HG02798 (cell line): ENCODE measurements at regions not wholly inside any gene's neighbourhood (a gene's known extent, or its start where the extent isn't known, plus 50 kb on each side); places are given as distances from the start of the nearest gene placed in this dataset.
"Not testable (repeated sequence)": the region's sequence is repeated elsewhere in the genome, so short reads cannot be mapped to it uniquely, and the experiment has no call there.

ENCODE experiments used
- ATAC-seq: cut with Tn5 transposase; IDR thresholded peaks from one replicate; pipeline ENCODE4 v1.9.1; 2021; ENCODE audit warnings: mild to moderate bottlenecking; ENCODE audit not compliant: unreplicated experiment, poor library complexity

GRCh38 chr4:123125477-123125876 lies 203.1 kb upstream of the NUDT6 start:
- no peak for ATAC-seq

GRCh38 chr4:123127218-123127617 lies 204.8 kb upstream of the NUDT6 start:
- ATAC-seq: no peak

DNA sequence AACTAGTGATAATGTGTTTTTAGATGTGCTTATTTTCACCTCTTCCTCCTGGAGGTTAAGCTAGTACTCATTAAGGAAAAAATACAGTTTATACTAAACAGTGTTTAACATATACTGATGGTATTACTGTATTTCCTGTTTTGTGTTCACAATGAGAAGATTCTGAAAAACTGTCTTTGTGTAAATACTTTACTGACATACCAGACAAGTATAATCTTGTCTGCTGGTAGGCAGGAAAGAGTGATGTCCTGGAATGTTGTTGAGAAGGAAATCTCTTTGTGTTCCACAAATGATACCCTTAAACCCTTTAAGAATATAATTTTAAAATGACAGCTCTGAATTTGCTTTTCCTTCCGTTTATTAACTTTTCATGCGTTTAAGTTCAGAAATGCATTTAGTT lies 205.5 kb upstream of the NUDT6 start:
- no peak for ATAC-seq

- ATAC-seq: peak; percentile 87
These were observed 211.1 kb upstream of the NUDT6 start for GRCh38 chr4:123133397-123134050.

GRCh38 chr4:123144616-123145015 lies 222.2 kb upstream of the NUDT6 start:
- ATAC-seq: no peak

DNA sequence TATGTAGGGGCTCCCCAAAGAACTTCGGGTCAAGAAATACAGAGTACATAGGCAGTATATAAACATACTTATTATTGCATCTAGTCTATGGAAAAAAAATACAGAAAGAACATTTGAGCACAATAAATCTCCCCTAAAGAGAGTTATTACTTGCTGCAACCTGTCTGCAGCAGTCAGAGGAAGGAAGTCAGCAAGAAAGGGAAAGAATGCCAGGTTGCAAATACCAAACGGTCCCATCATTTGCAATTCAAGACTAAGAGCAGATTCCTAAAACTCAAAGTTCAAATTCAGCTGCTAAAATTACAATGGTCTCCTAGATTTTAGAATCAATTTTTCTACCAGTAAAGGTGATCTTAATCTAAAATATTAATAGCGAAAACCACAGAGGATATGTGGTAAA lies 236.2 kb upstream of the NUDT6 start:
- no peak for ATAC-seq

DNA sequence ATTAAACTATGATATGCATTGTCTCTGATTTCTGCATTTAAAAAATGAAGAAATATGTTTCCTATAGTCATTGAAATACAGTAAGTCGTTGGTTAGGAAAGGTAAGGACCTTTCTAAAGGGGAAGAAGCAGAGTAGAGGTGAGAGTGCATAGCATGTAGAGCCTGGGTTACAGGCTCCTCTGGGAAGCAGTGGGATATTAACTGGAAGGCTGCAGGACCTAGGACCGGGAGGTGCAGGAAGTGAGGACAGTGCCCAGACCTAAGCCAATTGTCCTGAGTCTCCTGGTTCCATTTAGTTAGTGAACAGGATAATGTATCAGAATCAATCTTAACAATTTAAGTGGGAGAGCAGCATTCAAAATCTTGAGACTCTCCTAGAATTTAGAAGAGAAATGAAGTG lies 237.1 kb upstream of the NUDT6 start:
- ATAC-seq: no peak

DNA sequence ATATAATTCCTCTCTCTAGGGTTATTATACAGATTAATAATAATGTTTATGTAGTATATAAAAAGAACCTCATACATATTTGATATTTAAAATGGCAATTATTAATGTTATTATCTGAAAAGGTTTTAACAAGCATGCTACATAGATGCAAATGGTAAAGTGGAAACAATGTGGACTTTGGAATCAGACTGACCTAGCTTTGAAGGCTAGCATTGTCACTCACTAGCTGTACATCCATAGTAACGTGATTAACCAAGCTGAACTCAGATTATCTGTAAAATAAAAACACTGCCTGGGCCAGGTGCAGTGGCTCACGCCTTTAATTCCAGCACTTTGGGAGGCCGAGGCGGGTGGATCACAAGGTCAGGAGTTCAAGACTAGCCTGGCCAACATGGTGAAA lies 233.7 kb upstream of the SPRY1 start:
- ATAC-seq: no peak

GRCh38 chr4:123163501-123163900 lies 233.1 kb upstream of the SPRY1 start:
- no peak for ATAC-seq

- no peak for ATAC-seq
These were observed 230.6 kb upstream of the SPRY1 start for GRCh38 chr4:123166023-123166422.

- ATAC-seq: no peak
These were observed 228.7 kb upstream of the SPRY1 start for GRCh38 chr4:123167931-123168330.

GRCh38 chr4:123168812-123169211 lies 227.8 kb upstream of the SPRY1 start:
- no peak for ATAC-seq

- ATAC-seq: no peak
These were observed 225.8 kb upstream of the SPRY1 start for GRCh38 chr4:123170843-123171242.

- no peak for ATAC-seq
These were observed 220.0 kb upstream of the SPRY1 start for GRCh38 chr4:123176605-123177004.

DNA sequence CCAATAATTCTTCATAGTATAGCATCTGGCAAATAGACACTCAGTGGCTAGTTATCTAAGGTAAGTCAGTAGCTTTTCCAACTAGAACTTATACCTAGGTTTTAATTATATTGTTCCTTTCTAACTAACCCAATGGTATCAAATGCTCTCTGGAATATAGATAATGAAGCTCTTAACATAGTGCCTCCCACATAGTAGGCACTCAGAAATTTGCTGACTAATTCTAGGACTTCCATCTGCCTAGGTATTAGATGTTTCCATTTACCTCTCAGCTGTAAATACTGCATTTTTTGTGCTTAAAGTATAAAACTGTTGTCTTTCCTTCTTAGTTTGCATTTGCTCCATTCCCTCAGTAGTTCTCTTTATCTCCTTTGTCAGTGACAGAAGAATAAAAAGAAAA lies 214.3 kb upstream of the SPRY1 start:
- no peak for ATAC-seq

DNA sequence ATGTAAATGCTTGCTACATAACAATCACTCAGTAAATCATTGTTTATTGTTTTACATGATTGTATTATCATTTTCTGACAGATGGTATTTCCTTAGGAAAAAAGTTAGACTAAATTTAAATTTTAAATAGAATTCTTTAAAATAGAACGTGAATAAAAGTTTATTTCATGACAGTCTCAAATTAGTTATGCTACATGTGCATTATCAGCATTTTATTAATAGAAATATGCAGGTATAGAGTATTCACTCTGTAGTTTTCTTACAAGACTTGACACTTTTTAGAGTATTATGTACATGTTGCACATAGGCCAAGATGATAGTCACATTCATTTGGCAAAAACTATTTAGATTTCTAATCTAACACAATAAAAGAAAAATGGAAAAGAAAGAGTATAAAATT lies 213.3 kb upstream of the SPRY1 start:
- ATAC-seq: no peak

DNA sequence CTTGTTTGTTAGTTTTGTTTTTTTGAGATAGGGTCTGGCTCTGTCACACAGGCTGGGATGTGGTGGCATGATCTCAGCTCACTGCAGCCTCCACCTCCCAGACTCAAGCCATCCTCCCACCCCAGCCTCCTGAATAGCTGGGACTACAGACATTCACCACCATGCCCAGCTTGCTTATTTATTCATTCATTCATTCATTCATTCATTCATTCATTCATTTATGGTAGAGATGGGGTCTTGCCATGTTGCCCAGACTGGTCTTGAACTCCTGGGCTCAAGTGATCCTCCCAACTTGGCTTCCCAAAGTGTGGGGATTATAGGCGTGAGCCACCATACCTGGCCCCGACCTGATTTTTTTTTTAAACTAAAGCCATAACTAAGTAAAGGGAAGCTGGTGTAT lies 212.8 kb upstream of the SPRY1 start:
- ATAC-seq: not testable (repeated sequence)

DNA sequence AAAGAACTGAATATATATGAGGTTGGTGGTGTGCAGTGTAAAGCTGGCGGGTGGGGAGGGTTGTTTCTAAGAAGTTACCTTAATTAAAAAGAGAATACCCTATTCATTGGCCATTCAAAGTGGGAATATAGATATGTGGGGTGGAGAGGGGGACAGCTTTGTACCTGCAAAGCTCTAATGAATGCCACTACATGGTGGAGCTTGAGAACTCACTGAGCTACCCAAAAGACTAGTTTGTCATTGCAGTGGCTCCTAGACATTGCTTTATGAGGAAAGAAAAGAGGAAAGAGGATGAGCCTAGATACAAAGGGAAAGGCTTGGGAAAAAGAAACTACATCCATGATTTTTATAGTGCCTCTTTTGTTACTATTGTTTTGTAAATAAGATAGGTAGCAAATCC lies 209.9 kb upstream of the SPRY1 start:
- no peak for ATAC-seq

DNA sequence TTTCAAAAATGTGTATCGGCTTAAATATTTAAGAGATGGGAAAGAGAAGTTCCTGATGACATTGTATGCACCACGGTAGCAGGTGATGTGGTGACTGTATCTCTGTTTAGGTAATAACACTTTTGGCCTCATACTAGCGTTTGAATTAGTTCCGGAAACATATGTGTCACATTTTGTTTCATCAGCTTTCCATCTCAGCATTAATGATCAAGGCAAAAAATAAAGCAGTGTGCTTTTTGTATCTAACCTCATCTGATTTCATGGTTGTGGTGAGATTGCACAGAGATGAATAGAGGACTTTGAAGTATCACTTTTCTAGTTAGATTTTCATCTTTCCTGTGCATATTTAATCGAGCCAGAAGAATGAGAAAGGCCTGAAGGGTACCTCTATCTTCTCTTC lies 206.4 kb upstream of the SPRY1 start:
- no peak for ATAC-seq

DNA sequence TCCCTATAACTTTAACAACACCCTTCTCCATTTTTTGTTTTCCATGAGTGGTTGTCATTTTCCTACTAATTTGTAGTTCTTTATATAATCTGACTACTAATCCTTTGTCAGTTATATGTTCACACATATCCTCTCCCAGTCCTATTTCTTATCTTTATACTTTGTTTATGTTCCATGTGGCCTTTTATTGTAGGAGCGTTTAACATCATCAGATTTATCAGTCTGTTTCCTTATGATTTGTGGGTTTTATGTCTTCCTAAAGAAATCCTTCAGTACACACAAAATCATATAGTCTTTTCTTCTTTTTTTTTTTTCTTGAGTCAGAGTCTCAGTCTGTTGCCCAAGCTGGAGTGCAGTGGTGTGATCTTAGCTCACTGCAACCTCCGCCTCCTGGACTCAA lies 204.9 kb upstream of the SPRY1 start:
- no peak for ATAC-seq

GRCh38 chr4:123193802-123194367 lies 202.7 kb upstream of the SPRY1 start:
- ATAC-seq: no peak

GRCh38 chr4:123198706-123199105 lies 197.9 kb upstream of the SPRY1 start:
- ATAC-seq: no peak
